Endodermal cell (in vitro differentiated cells): ENCODE measurements at regions not wholly inside any gene's neighbourhood (a gene's known extent, or its start where the extent isn't known, plus 50 kb on each side); places are given as distances from the start of the nearest gene placed in this dataset.

ENCODE experiments used
- DNase-seq: peaks from one replicate; pipeline ENCODE4 v3.0.0-alpha.2; 2017
- H3K27ac ChIP-seq: 2 replicates; pipeline ENCODE4 v1.5.1; 2013; ENCODE audit warnings: mild to moderate bottlenecking, low read depth, low read length, moderate library complexity
- H3K27me3 ChIP-seq: 2 replicates; pipeline ENCODE4 v1.6.1; 2013; ENCODE audit warnings: mild to moderate bottlenecking, low read length, moderate library complexity; ENCODE audit not compliant: insufficient read depth, control insufficient read depth, poor library complexity, severe bottlenecking
- H3K36me3 ChIP-seq: 2 replicates; pipeline ENCODE4 v1.7.0; 2013; ENCODE audit warnings: mild to moderate bottlenecking, low read length, moderate library complexity; ENCODE audit not compliant: control insufficient read depth, insufficient read depth
- H3K4me1 ChIP-seq: one replicate; pipeline ENCODE4 v1.7.0; 2013; ENCODE audit warnings: low read length; ENCODE audit not compliant: control insufficient read depth, insufficient read depth
- H3K4me3 ChIP-seq: 2 replicates; pipeline ENCODE4 v1.5.1; 2013; ENCODE audit warnings: mild to moderate bottlenecking, low read length, moderate library complexity
- H3K9ac ChIP-seq: 2 replicates; pipeline ENCODE4 v1.6.1; 2013; ENCODE audit warnings: mild to moderate bottlenecking, low read length, moderate library complexity; ENCODE audit not compliant: poor library complexity, severe bottlenecking; ENCODE audit errors: extremely low read depth
- H3K9me3 ChIP-seq: 2 replicates; pipeline ENCODE4 v1.6.1; 2013; ENCODE audit warnings: mild to moderate bottlenecking, low read length, moderate library complexity; ENCODE audit not compliant: control insufficient read depth
- H3K27ac Mint-ChIP-seq: 2 replicates; pipeline ENCODE4 v1.8.0; 2020; ENCODE audit warnings: mixed read lengths
- H3K27me3 Mint-ChIP-seq: 2 replicates; pipeline ENCODE4 v1.8.0; 2021; ENCODE audit warnings: mild to moderate bottlenecking, mixed read lengths; ENCODE audit not compliant: insufficient read depth
- H3K36me3 Mint-ChIP-seq: 2 replicates; pipeline ENCODE4 v1.8.0; 2020; ENCODE audit warnings: low read depth, mixed read lengths
- H3K4me1 Mint-ChIP-seq: 2 replicates; pipeline ENCODE4 v1.8.0; 2020; ENCODE audit warnings: mixed read lengths
- H3K4me3 Mint-ChIP-seq: 2 replicates; pipeline ENCODE4 v1.8.0; 2020; ENCODE audit warnings: mild to moderate bottlenecking, moderate library complexity, mixed read lengths
- H3K9me3 Mint-ChIP-seq: 2 replicates; pipeline ENCODE4 v1.8.0; 2020; ENCODE audit warnings: mild to moderate bottlenecking, mixed read lengths
- WGBS, 2 experiments: methylation state at CpG; one replicate each; pipeline versions ENCODE4 v1.1.5 to v1.1.7; 2013; ENCODE audit warnings: missing lambda C conversion rate in 2 of 2, mixed read lengths in 1 of 2; ENCODE audit not compliant: insufficient coverage in 1 of 2, insufficient read length in 1 of 2; 5-methylcytosine and 5-hydroxymethylcytosine counted together
- TF ChIP-seq, protein P1 (sequence below): fragments of 200-600 bp; sonication (generic); conservative IDR thresholded peaks from 2 replicates; pipeline ENCODE4 v1.5.0; 2021; ENCODE audit warnings: antibody characterized with exemption, mild to moderate bottlenecking

DNA sequence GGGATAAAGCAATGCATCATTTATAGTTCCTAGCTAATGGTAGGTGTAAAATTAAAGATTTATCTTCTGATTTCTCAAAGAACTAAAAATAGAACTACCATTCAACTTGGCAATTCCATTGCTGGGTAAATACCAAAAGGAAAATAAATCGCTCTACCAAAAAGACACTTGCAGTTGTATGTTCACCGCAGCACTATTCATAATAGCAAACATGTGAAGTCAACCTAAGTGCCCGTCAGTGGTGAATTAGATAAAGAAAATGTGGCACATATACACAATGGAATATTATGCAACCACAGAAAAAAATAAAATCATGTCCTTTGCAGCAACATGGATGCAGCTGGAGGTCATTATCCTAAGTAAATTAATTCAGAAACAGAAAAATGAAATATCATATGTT lies 192.8 kb upstream of the ADRA1D start:
- Mint-ChIP-seq H3K9me3 (peaks cover 4% of the 10 kb centered on the region), H3K36me3 (no peaks in the 10 kb centered on the region), H3K27me3 (no peaks in the 10 kb centered on the region), H3K27ac (no peak overlapping the region), H3K4me1 (no peaks in the 10 kb centered on the region), H3K4me3 (no peak overlapping the region)
- H3K36me3 ChIP-seq: no peaks in the 10 kb centered on the region
- TF ChIP-seq, protein P1, sequence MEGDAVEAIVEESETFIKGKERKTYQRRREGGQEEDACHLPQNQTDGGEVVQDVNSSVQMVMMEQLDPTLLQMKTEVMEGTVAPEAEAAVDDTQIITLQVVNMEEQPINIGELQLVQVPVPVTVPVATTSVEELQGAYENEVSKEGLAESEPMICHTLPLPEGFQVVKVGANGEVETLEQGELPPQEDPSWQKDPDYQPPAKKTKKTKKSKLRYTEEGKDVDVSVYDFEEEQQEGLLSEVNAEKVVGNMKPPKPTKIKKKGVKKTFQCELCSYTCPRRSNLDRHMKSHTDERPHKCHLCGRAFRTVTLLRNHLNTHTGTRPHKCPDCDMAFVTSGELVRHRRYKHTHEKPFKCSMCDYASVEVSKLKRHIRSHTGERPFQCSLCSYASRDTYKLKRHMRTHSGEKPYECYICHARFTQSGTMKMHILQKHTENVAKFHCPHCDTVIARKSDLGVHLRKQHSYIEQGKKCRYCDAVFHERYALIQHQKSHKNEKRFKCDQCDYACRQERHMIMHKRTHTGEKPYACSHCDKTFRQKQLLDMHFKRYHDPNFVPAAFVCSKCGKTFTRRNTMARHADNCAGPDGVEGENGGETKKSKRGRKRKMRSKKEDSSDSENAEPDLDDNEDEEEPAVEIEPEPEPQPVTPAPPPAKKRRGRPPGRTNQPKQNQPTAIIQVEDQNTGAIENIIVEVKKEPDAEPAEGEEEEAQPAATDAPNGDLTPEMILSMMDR: no peak
- no peak overlapping the region for H3K9ac ChIP-seq
- H3K9me3 ChIP-seq: no peaks in the 10 kb centered on the region
- DNase-seq: no peak
- H3K4me1 ChIP-seq: no peaks in the 10 kb centered on the region
- no peaks in the 10 kb centered on the region for H3K27me3 ChIP-seq
- H3K27ac ChIP-seq: no peak overlapping the region
- no peak overlapping the region for H3K4me3 ChIP-seq
- WGBS, 2 experiments: 95% methylated on average over 3 of the region's 3 CpGs; no CpG with 5 or more reads in 1 of the 2 experiments

DNA sequence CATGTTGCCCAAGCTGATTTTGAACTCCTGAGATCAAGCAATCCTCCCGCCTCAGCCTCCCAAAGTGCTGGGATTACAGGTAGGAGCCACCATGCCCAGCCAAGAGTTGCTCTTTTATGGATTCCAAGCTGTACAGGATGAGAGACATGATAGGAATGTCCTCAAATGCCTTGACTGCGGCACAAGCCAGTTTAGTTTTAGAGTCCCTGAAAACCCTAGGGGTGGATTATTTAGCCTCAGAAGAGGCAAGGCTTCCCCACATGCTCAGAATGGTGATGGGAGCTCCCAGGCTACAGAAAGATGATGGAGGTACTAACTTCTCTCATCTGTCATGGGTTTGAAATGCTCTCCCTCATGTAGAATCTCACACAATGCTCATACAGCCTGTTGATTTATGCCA lies 192.1 kb upstream of the ADRA1D start:
- no peak for DNase-seq
- 87 to 100% methylated on average over 1 to 2 of the region's 2 CpGs for WGBS, 2 experiments
- Histone ChIP-seq H3K9ac (no peak overlapping the region), H3K27ac (no peak overlapping the region), H3K9me3 (no peaks in the 10 kb centered on the region), H3K4me1 (no peaks in the 10 kb centered on the region), H3K36me3 (no peaks in the 10 kb centered on the region), H3K27me3 (no peaks in the 10 kb centered on the region), H3K4me3 (no peak overlapping the region)
- H3K9me3 Mint-ChIP-seq: no peaks in the 10 kb centered on the region
- H3K36me3 Mint-ChIP-seq: no peaks in the 10 kb centered on the region
- no peak overlapping the region for H3K4me3 Mint-ChIP-seq
- no peaks in the 10 kb centered on the region for H3K27me3 Mint-ChIP-seq
- H3K4me1 Mint-ChIP-seq: no peaks in the 10 kb centered on the region
- TF ChIP-seq, protein P1: no peak
- no peak overlapping the region for H3K27ac Mint-ChIP-seq

DNA sequence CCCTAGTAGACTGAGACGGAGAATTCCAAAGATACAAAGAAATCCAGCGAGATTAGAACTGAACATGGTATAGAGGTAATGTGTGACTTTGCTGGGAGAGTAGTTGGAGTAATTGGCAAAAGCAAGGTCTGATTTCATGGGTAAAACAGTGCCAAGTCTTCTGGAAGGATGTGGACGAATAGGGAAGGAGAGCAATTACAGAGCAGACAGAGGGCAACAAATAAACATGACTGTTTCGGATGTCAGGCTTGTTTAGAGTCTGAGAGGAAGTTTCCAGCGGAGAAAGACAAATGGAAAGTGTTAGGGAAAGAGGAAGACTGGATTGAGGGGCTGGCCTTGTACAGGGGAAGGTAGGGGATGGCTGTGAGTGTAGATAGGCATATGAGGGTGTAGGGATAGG lies 190.4 kb upstream of the ADRA1D start:
- WGBS, 2 experiments: 79 to 89% methylated on average over 4 to 5 of the region's 5 CpGs
- no peak overlapping the region for H3K4me3 ChIP-seq
- no peak overlapping the region for H3K4me3 Mint-ChIP-seq
- TF ChIP-seq, protein P1: no peak
- H3K27ac ChIP-seq: no peak overlapping the region
- H3K4me1 ChIP-seq: no peaks in the 10 kb centered on the region
- H3K4me1 Mint-ChIP-seq: no peaks in the 10 kb centered on the region
- no peaks in the 10 kb centered on the region for H3K36me3 ChIP-seq
- H3K27ac Mint-ChIP-seq: no peak overlapping the region
- H3K9me3 Mint-ChIP-seq: no peaks in the 10 kb centered on the region
- no peak for DNase-seq
- H3K9me3 ChIP-seq: no peaks in the 10 kb centered on the region
- no peaks in the 10 kb centered on the region for H3K36me3 Mint-ChIP-seq
- H3K27me3 Mint-ChIP-seq: no peaks in the 10 kb centered on the region
- no peaks in the 10 kb centered on the region for H3K27me3 ChIP-seq
- no peak overlapping the region for H3K9ac ChIP-seq
